ENCODE measurements at regions not wholly inside any gene's neighbourhood (a gene's known extent, or its start where the extent isn't known, plus 50 kb on each side); places are given as distances from the start of the nearest gene placed in this dataset.

DNA sequence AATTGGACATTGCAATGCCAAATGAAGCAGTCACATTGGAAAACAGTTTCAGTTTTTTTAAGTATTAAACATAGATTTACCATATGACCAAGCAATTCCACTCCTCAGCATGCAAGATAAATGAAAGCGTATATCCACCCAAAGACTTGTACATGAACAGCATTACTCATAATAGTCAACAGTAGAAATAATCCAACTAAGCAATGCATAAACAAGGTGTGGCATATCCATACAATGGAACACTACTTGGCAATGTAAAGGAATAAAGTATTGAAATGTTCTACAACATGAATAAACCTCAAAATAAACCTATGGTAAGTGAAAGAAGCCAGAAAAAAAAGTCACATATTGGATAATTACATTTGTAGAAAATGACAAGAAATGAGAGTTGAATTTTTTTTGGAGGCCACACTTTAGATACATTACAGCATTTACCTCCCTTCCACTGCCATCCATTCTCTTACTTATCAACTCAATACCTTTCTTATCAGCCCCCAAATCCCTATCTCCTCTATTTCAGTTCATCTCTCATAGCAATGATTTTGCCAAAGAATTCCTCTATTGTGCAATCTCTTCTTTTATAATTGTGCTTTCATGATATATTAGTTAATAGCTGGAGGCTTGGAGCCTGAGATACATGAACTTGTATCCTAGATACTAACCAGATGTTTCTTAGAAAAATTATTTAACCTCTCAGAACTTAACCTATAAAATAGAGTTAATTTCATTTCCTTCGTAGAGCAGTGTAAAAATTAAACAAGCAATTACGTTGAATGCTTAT is 414.2 kb upstream of the C1orf87 start:
- POLR2A ChIA-PET: no interaction called here
- CTCF ChIA-PET: interaction anchor here (1.2 to 2.2 kb wide), 2 partner anchors 15 to 20 kb away, joined by 3 to 5 read pairs; no protein-coding TSS in a partner anchor
- no peak for DNase-seq (ENCODE audit: extremely low spot score)
- TF ChIP-seq, protein P1, sequence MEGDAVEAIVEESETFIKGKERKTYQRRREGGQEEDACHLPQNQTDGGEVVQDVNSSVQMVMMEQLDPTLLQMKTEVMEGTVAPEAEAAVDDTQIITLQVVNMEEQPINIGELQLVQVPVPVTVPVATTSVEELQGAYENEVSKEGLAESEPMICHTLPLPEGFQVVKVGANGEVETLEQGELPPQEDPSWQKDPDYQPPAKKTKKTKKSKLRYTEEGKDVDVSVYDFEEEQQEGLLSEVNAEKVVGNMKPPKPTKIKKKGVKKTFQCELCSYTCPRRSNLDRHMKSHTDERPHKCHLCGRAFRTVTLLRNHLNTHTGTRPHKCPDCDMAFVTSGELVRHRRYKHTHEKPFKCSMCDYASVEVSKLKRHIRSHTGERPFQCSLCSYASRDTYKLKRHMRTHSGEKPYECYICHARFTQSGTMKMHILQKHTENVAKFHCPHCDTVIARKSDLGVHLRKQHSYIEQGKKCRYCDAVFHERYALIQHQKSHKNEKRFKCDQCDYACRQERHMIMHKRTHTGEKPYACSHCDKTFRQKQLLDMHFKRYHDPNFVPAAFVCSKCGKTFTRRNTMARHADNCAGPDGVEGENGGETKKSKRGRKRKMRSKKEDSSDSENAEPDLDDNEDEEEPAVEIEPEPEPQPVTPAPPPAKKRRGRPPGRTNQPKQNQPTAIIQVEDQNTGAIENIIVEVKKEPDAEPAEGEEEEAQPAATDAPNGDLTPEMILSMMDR (IDR thresholded peaks at IDR 0.05; ENCODE audit: control extremely low read depth, extremely low read depth, low read depth, missing control alignments): no peak

DNA sequence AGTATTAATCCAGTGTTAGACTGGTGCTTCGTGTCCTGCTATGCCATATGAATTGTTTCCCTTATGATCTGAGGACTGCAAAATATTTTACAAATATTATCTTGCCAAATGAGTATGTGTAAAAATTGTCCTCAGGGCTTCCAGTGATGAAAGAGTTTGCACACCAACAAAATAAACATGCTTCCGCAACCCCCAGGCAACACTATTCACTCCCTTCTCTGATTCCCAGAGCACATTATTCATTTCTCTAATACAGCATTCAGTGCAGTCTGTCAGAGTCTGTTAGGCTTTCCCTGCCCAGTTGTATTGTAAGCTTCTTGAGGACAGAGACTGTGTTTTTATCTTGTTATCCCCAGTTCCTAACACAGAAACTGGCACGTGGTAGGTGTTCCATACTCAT is 409.9 kb upstream of the C1orf87 start:
- DNase-seq (ENCODE audit: extremely low spot score): no peak
- TF ChIP-seq, protein P1 (IDR thresholded peaks at IDR 0.05; ENCODE audit: control extremely low read depth, extremely low read depth, low read depth, missing control alignments): no peak
- CTCF ChIA-PET: no interaction called here
- POLR2A ChIA-PET: no interaction called here

DNA sequence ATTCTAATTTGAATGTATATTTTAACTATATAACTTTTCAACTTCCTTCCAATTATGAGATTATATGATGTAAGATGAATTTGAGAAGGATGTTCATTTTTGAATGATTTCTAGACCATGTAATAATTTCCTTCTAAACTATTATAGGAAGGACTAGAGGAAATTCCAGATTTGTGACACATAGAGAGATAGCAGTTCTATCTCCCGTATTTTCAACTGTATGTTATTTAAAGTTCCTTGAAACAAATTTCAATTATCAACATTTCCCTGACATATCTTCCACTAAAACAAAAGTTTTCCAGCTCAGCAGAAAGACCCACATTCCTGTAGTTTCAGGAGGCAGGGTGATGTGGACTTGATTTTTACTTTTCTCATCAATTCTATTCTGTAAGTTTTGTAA is 396.7 kb upstream of the C1orf87 start:
- TF ChIP-seq, protein P1 (IDR thresholded peaks at IDR 0.05; ENCODE audit: control extremely low read depth, extremely low read depth, low read depth, missing control alignments): no peak
- ChIA-PET CTCF (no interaction called here), POLR2A (no interaction called here)
- no peak for DNase-seq (ENCODE audit: extremely low spot score)

DNA sequence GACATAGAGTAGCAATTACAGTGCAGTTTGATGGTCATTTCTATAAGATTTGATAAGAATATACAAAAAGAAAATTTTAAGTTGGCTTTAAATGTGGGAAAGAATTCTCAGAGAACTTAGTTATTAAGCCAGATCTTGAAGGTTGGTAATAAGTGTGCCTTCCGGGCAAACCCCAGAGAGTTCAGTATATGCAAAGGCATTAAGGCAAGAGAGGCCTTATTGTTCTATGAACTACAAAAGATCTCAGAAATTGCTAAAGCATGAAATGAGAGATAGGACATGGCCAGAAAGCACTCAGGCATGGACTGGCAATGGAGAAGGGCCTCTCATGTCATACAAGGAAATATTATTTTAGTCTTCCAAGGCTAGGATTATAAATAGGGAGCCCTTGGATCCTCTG is 390.2 kb upstream of the C1orf87 start:
- ChIA-PET POLR2A (no interaction called here), CTCF (no interaction called here)
- TF ChIP-seq, protein P1 (IDR thresholded peaks at IDR 0.05; ENCODE audit: control extremely low read depth, extremely low read depth, low read depth, missing control alignments): no peak
- no peak for DNase-seq (ENCODE audit: extremely low spot score)

DNA sequence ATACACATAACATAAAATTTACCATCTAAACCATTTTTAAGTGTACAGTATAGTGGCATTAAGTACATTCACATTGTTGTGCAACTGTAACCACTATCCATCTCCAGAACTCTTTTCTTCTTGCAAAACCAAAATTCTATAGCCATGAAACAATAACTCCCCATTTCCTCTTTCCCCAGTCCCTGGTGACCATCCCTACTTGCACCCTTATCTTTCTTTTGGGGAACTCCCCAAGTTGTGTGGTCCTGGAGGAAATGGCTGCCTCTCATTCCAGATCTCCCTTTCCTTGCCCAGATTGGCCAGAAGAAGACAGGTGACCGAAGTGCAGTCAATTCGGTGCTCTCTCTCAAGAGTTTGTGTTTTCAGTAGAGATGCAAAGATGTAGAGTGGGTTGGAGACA is 389.6 kb upstream of the C1orf87 start:
- DNase-seq (ENCODE audit: extremely low spot score): no peak
- TF ChIP-seq, protein P1 (IDR thresholded peaks at IDR 0.05; ENCODE audit: control extremely low read depth, extremely low read depth, low read depth, missing control alignments): no peak
- POLR2A ChIA-PET: no interaction called here
- CTCF ChIA-PET: no interaction called here

DNA sequence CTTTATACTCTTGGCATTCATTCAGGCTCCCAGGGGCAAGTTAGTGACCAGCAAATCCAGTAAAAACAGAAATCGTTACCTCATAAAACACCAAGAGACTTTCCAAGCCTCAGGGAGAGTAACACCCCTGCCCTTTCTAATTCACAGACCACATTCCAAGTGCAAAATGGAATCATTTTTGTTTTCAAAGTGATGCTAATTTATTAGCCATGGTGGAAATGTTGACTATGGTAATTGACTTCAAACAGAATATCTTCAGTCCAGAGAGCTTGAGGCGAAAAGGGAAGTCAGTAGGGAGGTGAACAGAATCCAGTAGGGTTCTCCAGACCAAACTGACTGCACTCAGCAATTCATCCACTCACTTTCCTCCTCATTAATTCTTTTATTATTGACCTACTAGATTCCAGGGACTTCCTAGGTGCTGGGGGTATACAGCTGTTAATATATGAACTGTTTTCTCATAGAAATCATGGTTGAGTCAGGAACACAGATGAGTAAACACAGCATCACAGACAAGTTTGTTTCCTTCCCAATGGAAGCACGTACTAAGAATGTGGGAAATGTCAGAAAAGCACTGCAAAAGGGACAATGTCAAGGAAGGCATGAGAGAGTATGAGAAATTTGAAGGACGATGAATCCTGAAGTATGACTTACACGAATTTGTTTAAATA is 388.5 kb upstream of the C1orf87 start:
- TF ChIP-seq, protein P1 (IDR thresholded peaks at IDR 0.05; ENCODE audit: control extremely low read depth, extremely low read depth, low read depth, missing control alignments): no peak
- CTCF ChIA-PET: no interaction called here
- POLR2A ChIA-PET: no interaction called here

More for the DNA sequence above, 388.5 kb upstream of the C1orf87 start:
- no peak for DNase-seq (ENCODE audit: extremely low spot score)
